Prostate gland (tissue), 2 donors: ENCODE measurements at regions not wholly inside any gene's neighbourhood (a gene's known extent, or its start where the extent isn't known, plus 50 kb on each side); places are given as distances from the start of the nearest gene placed in this dataset.
"Not testable (repeated sequence)": the region's sequence is repeated elsewhere in the genome, so short reads cannot be mapped to it uniquely, and the experiment has no call there.

ENCODE experiments used
- DNase-seq: peaks from one replicate; pipeline ENCODE4 v3.0.0-alpha.2; 2019; ENCODE audit warnings: low spot score
- H3K27ac ChIP-seq, 2 donors: fragments of 200-600 bp; sonication (generic); 2 replicates each; pipeline ENCODE4 v1.5.1; 2017 to 2019
- H3K27me3 ChIP-seq: fragments of 200-600 bp; sonication (generic); replicated peaks from 2 replicates; pipeline ENCODE4 v1.5.1; 2019; ENCODE audit not compliant: insufficient read depth
- H3K36me3 ChIP-seq, 2 donors: fragments of 200-600 bp; sonication (generic); 1 replicate in 1 of 2; 2 replicates in 1 of 2; pipeline versions ENCODE4 v1.5.1 to v1.8.1; 2017 to 2019
- H3K4me1 ChIP-seq: fragments of 200-600 bp; sonication (generic); replicated peaks from 2 replicates; pipeline ENCODE4 v1.5.1; 2019
- H3K4me3 ChIP-seq, 2 donors: fragments of 200-600 bp; sonication (generic); 2 replicates each; pipeline ENCODE4 v1.5.1; 2017 to 2019
- H3K9me3 ChIP-seq: fragments of 200-600 bp; sonication (generic); 2 replicates; pipeline ENCODE4 v1.5.1; 2017
- POLR2A ChIP-seq: fragments of 450-650 bp; IDR thresholded peaks from one replicate; pipeline ENCODE4 v1.6.1; 2016; ENCODE audit warnings: antibody characterized with exemption, mild to moderate bottlenecking
- POLR2AphosphoS5 ChIP-seq: sonication (generic); formaldehyde crosslinking; IDR thresholded peaks from one replicate; pipeline ENCODE4 v1.6.1; 2017; ENCODE audit warnings: antibody characterized with exemption
- WGBS: methylation state at CpG from one replicate; pipeline ENCODE4 v1.1.5; 2018; 5-methylcytosine and 5-hydroxymethylcytosine counted together
- intact Hi-C: fragments of 100-400 bp; cut with DNase I; formaldehyde crosslinking; loops from one replicate; pipeline ENCODE4 v1.14.2; 2022
- TF ChIP-seq, protein P1 (sequence below), 4 experiments: fragments of 200-600 bp in 2 of 4; fragments of 450-650 bp in 2 of 4; sonication (generic) in 2 of 4; IDR thresholded peaks; 1 replicate in 3 of 4; 2 replicates in 1 of 4; pipeline ENCODE4 v1.5.1; 2016 to 2019; ENCODE audit warnings: antibody characterized with exemption in 4 of 4, mild to moderate bottlenecking in 2 of 4, moderate library complexity in 2 of 4

DNA sequence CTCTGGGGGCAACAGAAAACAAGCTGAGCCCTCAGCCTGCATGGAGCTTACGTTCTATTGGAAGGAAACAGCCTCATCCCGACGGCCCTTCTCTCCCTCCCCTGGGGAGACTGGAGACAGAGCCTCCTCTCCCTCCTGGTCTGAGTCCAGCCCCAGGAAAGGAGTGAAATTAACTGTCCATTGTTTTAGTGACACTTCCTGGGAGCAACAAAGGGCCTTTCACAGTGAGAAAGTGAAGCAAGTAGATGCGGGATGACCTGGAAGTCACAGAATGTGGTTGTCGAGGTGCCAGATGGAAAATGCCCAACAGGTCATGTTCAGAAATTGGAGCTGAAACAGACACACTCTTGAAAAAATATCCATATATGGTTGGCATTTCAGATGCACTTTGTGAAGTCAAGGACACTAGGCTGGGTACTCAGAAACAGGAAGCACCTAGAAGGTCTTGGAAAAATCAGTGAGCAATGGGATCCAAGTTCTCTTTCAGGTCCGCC lies 77.8 kb downstream of the TFAP2C start:
- DNase-seq, result no peak

DNA sequence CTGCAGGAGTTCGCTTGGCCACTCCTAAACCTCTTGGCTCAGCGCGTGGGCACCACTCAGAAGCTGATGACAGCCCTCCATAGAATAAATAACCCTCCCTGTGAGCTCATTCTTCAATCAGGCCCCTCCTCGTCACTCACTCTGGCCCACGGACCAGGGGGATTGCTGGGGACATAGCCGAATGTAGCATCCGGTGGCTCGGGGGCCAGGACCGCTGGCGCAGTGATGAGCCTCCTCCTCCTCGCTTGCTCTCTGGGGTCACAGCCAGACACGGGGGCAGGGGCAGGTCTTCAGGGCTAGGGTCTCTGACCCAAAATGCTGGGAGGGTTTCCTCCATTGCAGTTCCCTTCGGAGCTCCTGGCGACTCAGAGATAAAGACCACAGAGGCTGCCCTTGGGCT lies 79.9 kb downstream of the TFAP2C start:
- Histone ChIP-seq H3K4me3 (no peak overlapping the region), H3K27ac (no peak overlapping the region), H3K9me3 (no peaks in the 10 kb centered on the region), H3K4me1 (no peaks in the 10 kb centered on the region), H3K36me3 (no peaks in the 10 kb centered on the region), H3K27me3 (no peaks in the 10 kb centered on the region)
- 74% methylated on average over 14 of the region's 14 CpGs for WGBS
- TF ChIP-seq POLR2A (no peak), POLR2AphosphoS5 (no peak)
- TF ChIP-seq, protein P1, sequence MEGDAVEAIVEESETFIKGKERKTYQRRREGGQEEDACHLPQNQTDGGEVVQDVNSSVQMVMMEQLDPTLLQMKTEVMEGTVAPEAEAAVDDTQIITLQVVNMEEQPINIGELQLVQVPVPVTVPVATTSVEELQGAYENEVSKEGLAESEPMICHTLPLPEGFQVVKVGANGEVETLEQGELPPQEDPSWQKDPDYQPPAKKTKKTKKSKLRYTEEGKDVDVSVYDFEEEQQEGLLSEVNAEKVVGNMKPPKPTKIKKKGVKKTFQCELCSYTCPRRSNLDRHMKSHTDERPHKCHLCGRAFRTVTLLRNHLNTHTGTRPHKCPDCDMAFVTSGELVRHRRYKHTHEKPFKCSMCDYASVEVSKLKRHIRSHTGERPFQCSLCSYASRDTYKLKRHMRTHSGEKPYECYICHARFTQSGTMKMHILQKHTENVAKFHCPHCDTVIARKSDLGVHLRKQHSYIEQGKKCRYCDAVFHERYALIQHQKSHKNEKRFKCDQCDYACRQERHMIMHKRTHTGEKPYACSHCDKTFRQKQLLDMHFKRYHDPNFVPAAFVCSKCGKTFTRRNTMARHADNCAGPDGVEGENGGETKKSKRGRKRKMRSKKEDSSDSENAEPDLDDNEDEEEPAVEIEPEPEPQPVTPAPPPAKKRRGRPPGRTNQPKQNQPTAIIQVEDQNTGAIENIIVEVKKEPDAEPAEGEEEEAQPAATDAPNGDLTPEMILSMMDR (IDR thresholded peaks at IDR 0.05), result no peak
- intact Hi-C loops, result no loop called here
- no peak for DNase-seq

More for the DNA sequence above, 77.8 kb downstream of the TFAP2C start:
- TF ChIP-seq, protein P1 (IDR thresholded peaks at IDR 0.05), result no peak
- TF ChIP-seq POLR2AphosphoS5 (no peak), POLR2A (no peak)
- intact Hi-C loops, result no loop called here
- Histone ChIP-seq H3K4me3 (no peak overlapping the region), H3K27ac (no peak overlapping the region), H3K27me3 (peaks cover 3% of the 10 kb centered on the region), H3K36me3 (no peaks in the 10 kb centered on the region), H3K9me3 (no peaks in the 10 kb centered on the region), H3K4me1 (no peaks in the 10 kb centered on the region)
- 66% methylated on average over 6 of the region's 6 CpGs for whole genome bisulfite sequencing

DNA sequence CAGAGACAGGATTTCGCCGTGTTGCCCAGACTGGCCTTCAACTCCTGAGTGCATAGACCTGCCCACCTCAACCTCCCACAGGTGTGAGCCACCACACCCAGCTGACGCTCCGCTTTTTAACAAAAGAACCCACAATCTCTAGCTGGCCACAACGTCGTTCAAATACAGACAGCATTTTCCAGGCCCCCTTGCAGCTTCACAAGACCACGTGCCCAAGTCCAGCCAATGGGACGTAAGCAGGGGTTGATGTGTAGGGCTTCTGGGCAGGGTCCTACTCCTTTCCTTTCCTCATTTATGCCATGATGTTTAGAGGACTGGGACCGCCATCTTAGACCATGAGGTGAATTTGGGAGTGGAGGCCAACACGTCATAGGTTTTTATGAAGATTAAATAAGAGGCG lies 81.0 kb downstream of the TFAP2C start:
- no peaks in the 10 kb centered on the region for H3K27me3 ChIP-seq
- H3K4me1 ChIP-seq, result no peaks in the 10 kb centered on the region
- 89% methylated on average over 11 of the region's 11 CpGs for WGBS
- no peak overlapping the region for H3K4me3 ChIP-seq
- no peak for DNase-seq
- intact Hi-C loops, result no loop called here
- no peak for TF ChIP-seq POLR2AphosphoS5
- TF ChIP-seq, protein P1 (IDR thresholded peaks at IDR 0.05), result no peak
- no peak for TF ChIP-seq POLR2A
- H3K36me3 ChIP-seq, result no peaks in the 10 kb centered on the region
- H3K9me3 ChIP-seq, result no peaks in the 10 kb centered on the region
- H3K27ac ChIP-seq, result no peak overlapping the region

DNA sequence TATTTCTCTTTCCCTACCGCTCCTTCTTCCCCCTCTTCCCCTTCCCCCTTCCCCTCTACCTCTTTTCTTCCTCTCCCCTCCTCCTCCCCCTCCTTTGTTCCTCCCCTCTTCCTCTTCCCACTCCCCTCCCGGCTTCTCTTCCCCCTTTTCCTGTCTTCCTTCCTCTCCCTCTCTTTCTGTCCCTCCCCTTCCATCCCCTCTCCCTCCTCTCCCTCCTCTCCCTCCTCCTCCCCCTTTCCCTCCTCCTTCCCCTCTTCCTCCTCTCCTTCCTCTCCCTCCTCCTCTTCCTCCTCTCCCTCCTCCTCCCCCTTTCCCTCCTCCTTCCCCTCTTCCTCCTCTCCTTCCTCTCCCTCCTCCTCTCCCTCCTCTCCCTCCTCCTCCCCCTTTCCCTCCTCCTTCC lies 81.5 kb downstream of the TFAP2C start:
- H3K27me3 ChIP-seq, H3K9me3 ChIP-seq, H3K4me3 ChIP-seq, H3K27ac ChIP-seq, H3K36me3 ChIP-seq, DNase-seq, intact Hi-C loops, H3K4me1 ChIP-seq: not testable (repeated sequence)
- 77% methylated on average over 2 of the region's 2 CpGs for WGBS

DNA sequence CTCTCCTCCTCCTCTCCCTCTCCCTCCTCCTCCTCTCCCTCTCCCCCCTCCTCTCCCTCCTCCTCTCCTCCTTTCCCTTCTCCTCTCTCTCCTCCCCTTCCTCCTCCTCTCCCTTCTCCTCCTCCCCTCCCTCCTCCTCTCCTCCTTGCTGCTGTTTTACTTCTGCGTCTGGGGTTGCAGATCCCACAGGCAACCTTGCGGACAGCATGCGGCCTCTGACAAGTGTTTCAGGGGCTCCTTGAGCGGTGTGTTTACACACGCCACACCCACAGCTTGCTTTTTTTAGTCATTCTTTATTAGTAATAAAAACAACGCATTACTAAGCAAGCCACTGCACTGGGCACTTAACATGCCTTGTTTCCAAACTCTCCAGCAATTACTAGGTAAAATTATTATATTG lies 81.9 kb downstream of the TFAP2C start:
- Histone ChIP-seq H3K36me3 (no peaks in the 10 kb centered on the region), H3K4me1 (no peaks in the 10 kb centered on the region), H3K9me3 (no peaks in the 10 kb centered on the region), H3K27me3 (no peaks in the 10 kb centered on the region), H3K27ac (no peak overlapping the region), H3K4me3 (no peak overlapping the region)
- no peak for TF ChIP-seq POLR2AphosphoS5
- no peak for TF ChIP-seq POLR2A
- intact Hi-C loops, result no loop called here
- WGBS, result 50% methylated on average over 6 of the region's 6 CpGs
- no peak for DNase-seq

DNA sequence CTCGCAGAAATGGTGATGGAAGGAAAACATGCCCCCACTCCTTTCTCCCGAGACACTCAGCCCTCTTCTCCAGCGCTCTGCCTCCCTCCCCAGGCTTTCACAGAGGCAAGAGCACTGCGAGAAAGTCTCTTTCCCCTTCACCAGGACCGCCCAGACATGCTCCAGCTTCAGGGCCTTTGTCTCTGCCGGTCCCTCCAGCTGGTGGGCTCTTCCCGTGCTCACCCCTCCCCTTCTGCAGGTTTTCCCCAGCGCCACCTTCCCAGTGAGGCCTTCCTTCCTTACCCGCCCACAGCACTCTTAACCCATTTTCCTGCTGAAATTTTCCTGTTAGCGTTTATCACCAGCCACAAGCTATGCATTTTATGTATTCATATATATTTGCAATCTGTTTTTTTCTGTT lies 86.2 kb downstream of the TFAP2C start:
- no peak overlapping the region for H3K4me3 ChIP-seq
- DNase-seq, result no peak
- whole genome bisulfite sequencing, result 61% methylated on average over 10 of the region's 10 CpGs
- intact Hi-C loops, result no loop called here
- no peaks in the 10 kb centered on the region for H3K4me1 ChIP-seq
- no peak overlapping the region for H3K27ac ChIP-seq
- no peaks in the 10 kb centered on the region for H3K9me3 ChIP-seq
- no peak for TF ChIP-seq POLR2A
- H3K27me3 ChIP-seq, result no peaks in the 10 kb centered on the region
- H3K36me3 ChIP-seq, result no peaks in the 10 kb centered on the region
